HL-60 (cell line): ENCODE measurements at regions not wholly inside any gene's neighbourhood (a gene's known extent, or its start where the extent isn't known, plus 50 kb on each side); places are given as distances from the start of the nearest gene placed in this dataset.

Experiments
- DNase-seq, 2 experiments: peaks; one replicate each; pipeline ENCODE4 v3.0.0-alpha.2; 2010 to 2020; ENCODE audit warnings: low read depth in 1 of 2, low spot score in 1 of 2
- H3K27ac ChIP-seq: fragments of 250-450 bp; sonication (Bioruptor Pico); replicated peaks from 2 replicates; pipeline ENCODE4 v1.5.1; 2020; ENCODE audit warnings: mild to moderate bottlenecking, moderate library complexity
- H3K27me3 ChIP-seq: fragments of 250-450 bp; sonication (Bioruptor Pico); 2 replicates; pipeline ENCODE4 v1.5.1; 2021; ENCODE audit warnings: mild to moderate bottlenecking, moderate library complexity; ENCODE audit not compliant: insufficient read depth, poor library complexity, severe bottlenecking
- H3K4me3 ChIP-seq: replicated peaks from 2 replicates; pipeline ENCODE4 v1.5.1; 2011; ENCODE audit warnings: mild to moderate bottlenecking, control low read depth, low read length; ENCODE audit not compliant: insufficient read depth
- GABPA ChIP-seq: IDR thresholded peaks from 2 replicates; pipeline ENCODE4 v1.6.1; 2012; ENCODE audit warnings: low read depth
- POLR2AphosphoS5 ChIP-seq: IDR thresholded peaks from 2 replicates; pipeline ENCODE4 v1.6.1; 2012; ENCODE audit warnings: low read depth
- REST ChIP-seq: IDR thresholded peaks from 2 replicates; pipeline ENCODE4 v1.6.1; 2012; ENCODE audit warnings: low read depth; ENCODE audit not compliant: insufficient replicate concordance
- SPI1 ChIP-seq: IDR thresholded peaks from 2 replicates; pipeline ENCODE4 v1.6.1; 2012; ENCODE audit warnings: low read depth, mild to moderate bottlenecking, borderline replicate concordance
- TF ChIP-seq, protein P1 (sequence below): IDR thresholded peaks from one replicate; pipeline ENCODE4 v1.5.1; 2011; ENCODE audit warnings: low read length, control low read depth, inconsistent platforms; ENCODE audit not compliant: insufficient read depth

GRCh38 chr1:222163895-222164294 lies 384.0 kb downstream of the HHIPL2 start:
- TF ChIP-seq GABPA (no peak), REST (no peak), POLR2AphosphoS5 (no peak), SPI1 (no peak)
- TF ChIP-seq, protein P1, sequence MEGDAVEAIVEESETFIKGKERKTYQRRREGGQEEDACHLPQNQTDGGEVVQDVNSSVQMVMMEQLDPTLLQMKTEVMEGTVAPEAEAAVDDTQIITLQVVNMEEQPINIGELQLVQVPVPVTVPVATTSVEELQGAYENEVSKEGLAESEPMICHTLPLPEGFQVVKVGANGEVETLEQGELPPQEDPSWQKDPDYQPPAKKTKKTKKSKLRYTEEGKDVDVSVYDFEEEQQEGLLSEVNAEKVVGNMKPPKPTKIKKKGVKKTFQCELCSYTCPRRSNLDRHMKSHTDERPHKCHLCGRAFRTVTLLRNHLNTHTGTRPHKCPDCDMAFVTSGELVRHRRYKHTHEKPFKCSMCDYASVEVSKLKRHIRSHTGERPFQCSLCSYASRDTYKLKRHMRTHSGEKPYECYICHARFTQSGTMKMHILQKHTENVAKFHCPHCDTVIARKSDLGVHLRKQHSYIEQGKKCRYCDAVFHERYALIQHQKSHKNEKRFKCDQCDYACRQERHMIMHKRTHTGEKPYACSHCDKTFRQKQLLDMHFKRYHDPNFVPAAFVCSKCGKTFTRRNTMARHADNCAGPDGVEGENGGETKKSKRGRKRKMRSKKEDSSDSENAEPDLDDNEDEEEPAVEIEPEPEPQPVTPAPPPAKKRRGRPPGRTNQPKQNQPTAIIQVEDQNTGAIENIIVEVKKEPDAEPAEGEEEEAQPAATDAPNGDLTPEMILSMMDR: no peak

DNA sequence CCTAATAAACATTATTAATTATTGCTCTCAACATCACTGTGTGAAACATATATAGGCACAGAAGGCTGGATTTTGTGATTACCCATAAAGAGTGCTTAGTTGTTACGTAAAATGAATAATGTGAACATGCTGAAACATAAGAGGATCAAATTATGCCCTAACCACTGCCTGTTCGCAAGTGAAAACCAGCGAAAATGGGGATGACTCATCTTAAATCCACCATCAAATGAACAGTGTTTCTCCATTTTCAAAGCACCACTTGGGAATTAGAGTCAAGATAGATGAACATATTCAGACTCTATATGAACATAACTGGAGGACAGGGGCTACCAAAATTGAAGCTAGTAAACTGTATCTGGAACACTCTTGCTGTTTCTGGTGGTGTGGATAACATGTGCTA lies 386.2 kb downstream of the HHIPL2 start:
- Histone ChIP-seq H3K27me3 (no peaks in the 10 kb centered on the region), H3K27ac (no peak overlapping the region), H3K4me3 (no peak overlapping the region)
- no peak for TF ChIP-seq SPI1
- TF ChIP-seq GABPA: no peak
- TF ChIP-seq POLR2AphosphoS5: no peak
- no peak for TF ChIP-seq REST
- TF ChIP-seq, protein P1: no peak
- no peak for DNase-seq

More at GRCh38 chr1:222163895-222164294, 384.0 kb downstream of the HHIPL2 start:
- Histone ChIP-seq H3K27me3 (no peaks in the 10 kb centered on the region), H3K27ac (no peak overlapping the region), H3K4me3 (no peak overlapping the region)
- no peak for DNase-seq

- H3K27ac ChIP-seq: no peak overlapping the region
- no peak for TF ChIP-seq SPI1
- DNase-seq: no peak
- no peak overlapping the region for H3K4me3 ChIP-seq
- no peaks in the 10 kb centered on the region for H3K27me3 ChIP-seq
Measured at GRCh38 chr1:222157612-222158011, 390.3 kb downstream of the HHIPL2 start.

- Histone ChIP-seq H3K27me3 (no peaks in the 10 kb centered on the region), H3K27ac (no peak overlapping the region), H3K4me3 (no peak overlapping the region)
- DNase-seq: no peak
- no peak for TF ChIP-seq SPI1
- TF ChIP-seq, protein P1: no peak
- no peak for TF ChIP-seq GABPA
- TF ChIP-seq REST: no peak
- no peak for TF ChIP-seq POLR2AphosphoS5
Measured at GRCh38 chr1:222140206-222140605, 398.3 kb upstream of the DUSP10 start.
